B cell (primary cell): ENCODE measurements at regions not wholly inside any gene's neighbourhood (a gene's known extent, or its start where the extent isn't known, plus 50 kb on each side); places are given as distances from the start of the nearest gene placed in this dataset.

Source experiments
- ATAC-seq: fragments of 200-7000 bp; cut with Tn5 transposase; one replicate; pipeline ENCODE4 v1.10.0; 2021; ENCODE audit warnings: low read depth, mild to moderate bottlenecking, moderate number of reproducible peaks, moderate library complexity
- CTCF ChIA-PET: fragments of 350-600 bp; sonication (Branson Sonifier 250); formaldehyde crosslinking; loops from one replicate; lab custom pipeline; 2021; ENCODE audit warnings: antibody characterized with exemption, inconsistent platforms; lab: Charles Lee
- POLR2A ChIA-PET: fragments of 350-600 bp; sonication (Branson Sonifier 250); formaldehyde crosslinking; loops from one replicate; lab custom pipeline; 2021; ENCODE audit warnings: antibody characterized with exemption; lab: Charles Lee
- DNase-seq: peaks from one replicate; pipeline ENCODE4 v3.0.0; 2013
- H2AFZ ChIP-seq: 2 replicates; pipeline ENCODE4 v1.6.1; 2012; ENCODE audit warnings: mild to moderate bottlenecking, low read depth, low read length; ENCODE audit not compliant: insufficient read depth, poor library complexity, severe bottlenecking
- H3K27ac ChIP-seq, 2 donors: 1 replicate in 1 of 2; 2 replicates in 1 of 2; pipeline ENCODE4 v1.5.1; 2012 to 2013; ENCODE audit warnings: low read length in 2 of 2, mild to moderate bottlenecking in 2 of 2, moderate library complexity in 1 of 2
- H3K27me3 ChIP-seq, 4 experiments: fragments of 200-600 bp in 1 of 4; sonication (generic) in 1 of 4; replicated peaks in 1 of 4; 1 replicate in 2 of 4; 2 replicates in 2 of 4; pipeline versions ENCODE4 v1.6.1 to v1.7.0; 2013 to 2016; ENCODE audit warnings: low read length in 3 of 4, mild to moderate bottlenecking in 2 of 4, mixed read lengths in 1 of 4, moderate library complexity in 1 of 4; ENCODE audit not compliant: insufficient read depth in 4 of 4, control insufficient read depth in 3 of 4; ENCODE audit errors: control extremely low read depth in 1 of 4
- H3K36me3 ChIP-seq, 2 experiments: replicated peaks in 1 of 2; 1 replicate in 1 of 2; 2 replicates in 1 of 2; pipeline versions ENCODE4 v1.6.1 to v1.7.1; 2013; ENCODE audit warnings: low read length in 1 of 2; ENCODE audit not compliant: insufficient read depth in 2 of 2, control insufficient read depth in 1 of 2; ENCODE audit errors: control extremely low read depth in 1 of 2, extremely low read depth in 1 of 2
- H3K4me1 ChIP-seq, 2 donors: fragments of 200-600 bp in 1 of 2; sonication (generic) in 1 of 2; 1 replicate in 1 of 2; 2 replicates in 1 of 2; pipeline versions ENCODE4 v1.5.1 to v1.6.1; 2013 to 2017; ENCODE audit warnings: low read length in 2 of 2; ENCODE audit not compliant: control insufficient read depth in 2 of 2, insufficient read depth in 2 of 2
- H3K4me2 ChIP-seq: replicated peaks from 2 replicates; pipeline ENCODE3; 2012; ENCODE audit warnings: mild to moderate bottlenecking, low read depth, low read length; ENCODE audit not compliant: poor library complexity, severe bottlenecking
- H3K4me3 ChIP-seq, 5 experiments: fragments of 200-600 bp in 1 of 5; sonication (generic) in 1 of 5; 1 replicate in 3 of 5; 2 replicates in 2 of 5; pipeline versions ENCODE4 v1.5.1 to v1.7.0; 2011 to 2016; ENCODE audit warnings: low read length in 4 of 5, mild to moderate bottlenecking in 4 of 5, low read depth in 2 of 5, control low read depth in 1 of 5, moderate library complexity in 1 of 5; ENCODE audit not compliant: insufficient read depth in 1 of 5; ENCODE audit errors: control extremely low read depth in 1 of 5, extremely low read depth in 1 of 5
- H3K79me2 ChIP-seq: fragments of 200-600 bp; sonication (generic); one replicate; pipeline ENCODE4 v1.6.0; 2016; ENCODE audit warnings: low read length; ENCODE audit not compliant: control insufficient read depth, insufficient read depth
- H3K9ac ChIP-seq: fragments of 200-600 bp; sonication (generic); 2 replicates; pipeline ENCODE4 v1.6.1; 2017; ENCODE audit warnings: mild to moderate bottlenecking, low read length, moderate library complexity
- H3K9me3 ChIP-seq, 3 donors: one replicate each; pipeline versions ENCODE4 v1.6.1 to v1.7.1; 2013; ENCODE audit warnings: low read length in 2 of 3; ENCODE audit not compliant: control insufficient read depth in 2 of 3, insufficient read depth in 1 of 3; ENCODE audit errors: control extremely low read depth in 1 of 3
- H4K20me1 ChIP-seq: 2 replicates; pipeline ENCODE4 v1.6.0; 2012; ENCODE audit warnings: mild to moderate bottlenecking, low read length; ENCODE audit not compliant: insufficient read depth, control insufficient read depth, poor library complexity, severe bottlenecking
- H3K27ac Mint-ChIP-seq: one replicate; pipeline ENCODE4 v1.8.0; 2021; ENCODE audit warnings: mixed read lengths
- H3K27me3 Mint-ChIP-seq: one replicate; pipeline ENCODE4 v1.8.0; 2021; ENCODE audit warnings: mixed read lengths
- H3K4me1 Mint-ChIP-seq: one replicate; pipeline ENCODE4 v1.8.0; 2021; ENCODE audit warnings: mixed read lengths
- H3K4me3 Mint-ChIP-seq: one replicate; pipeline ENCODE4 v1.8.0; 2021; ENCODE audit warnings: mixed read lengths
- H3K9me3 Mint-ChIP-seq: one replicate; pipeline ENCODE4 v1.8.0; 2022; ENCODE audit warnings: mixed read lengths; ENCODE audit not compliant: insufficient read depth
- EZH2 ChIP-seq: IDR thresholded peaks from 2 replicates; pipeline ENCODE4 v1.6.1; 2012; ENCODE audit warnings: borderline replicate concordance, low read depth, mild to moderate bottlenecking, moderate library complexity, low read length; ENCODE audit not compliant: insufficient read depth, poor library complexity, severe bottlenecking
- WGBS: methylation state at CpG from one replicate; pipeline ENCODE4 v1.1.5; 2013; ENCODE audit warnings: missing lambda C conversion rate; ENCODE audit not compliant: insufficient coverage; 5-methylcytosine and 5-hydroxymethylcytosine counted together
- intact Hi-C: fragments of 100-400 bp; cut with micrococcal nuclease; formaldehyde crosslinking; loops from one replicate; pipeline ENCODE4 v1.10.0; 2022
- TF ChIP-seq, protein P1 (sequence below): fragments of 200-600 bp; IDR thresholded peaks from one replicate; pipeline ENCODE4 v1.8.0; 2022; ENCODE audit warnings: antibody characterized with exemption, mild to moderate bottlenecking

DNA sequence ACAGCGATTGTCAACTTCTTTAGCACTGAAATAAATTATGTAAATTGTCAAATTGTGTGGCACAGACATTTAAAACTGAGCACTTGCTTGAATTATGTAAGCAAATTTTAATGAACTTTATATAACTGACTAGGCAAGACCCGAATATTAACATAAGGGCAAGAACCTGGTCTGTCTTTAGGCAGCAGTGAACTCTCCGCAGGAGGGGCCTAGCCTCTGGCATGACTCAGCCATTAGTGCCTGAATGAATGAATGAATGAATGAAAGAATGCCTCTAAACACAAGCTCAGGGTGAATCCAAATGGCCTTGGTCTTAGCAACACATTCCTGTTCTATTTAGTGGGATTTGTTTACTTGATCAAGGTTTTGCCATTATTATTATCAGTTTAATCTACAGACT, 654.7 kb upstream of the ARGLU1 start:
- ChIA-PET CTCF (no interaction called here), POLR2A (no interaction called here)
- no peak overlapping the region for H3K27ac Mint-ChIP-seq
- Histone ChIP-seq H3K4me2 (no peak overlapping the region), H3K4me3 (no peak overlapping the region), H3K27ac (no peak overlapping the region), H3K9me3 (peaks cover 0 to 3% (median 0%) of the 10 kb centered on the region in 3 donors), H3K27me3 (no peaks in the 10 kb centered on the region), H3K4me1 (no peaks in the 10 kb centered on the region), H3K9ac (no peak overlapping the region), H3K79me2 (no peaks in the 10 kb centered on the region), H3K36me3 (no peaks in the 10 kb centered on the region), H4K20me1 (no peaks in the 10 kb centered on the region), H2AFZ (no peak overlapping the region)
- ATAC-seq (no peak), DNase-seq (no peak)
- no peaks in the 10 kb centered on the region for H3K9me3 Mint-ChIP-seq
- H3K27me3 Mint-ChIP-seq = no peaks in the 10 kb centered on the region
- no peaks in the 10 kb centered on the region for H3K4me1 Mint-ChIP-seq
- intact Hi-C loops = no loop called here
- TF ChIP-seq, protein P1, sequence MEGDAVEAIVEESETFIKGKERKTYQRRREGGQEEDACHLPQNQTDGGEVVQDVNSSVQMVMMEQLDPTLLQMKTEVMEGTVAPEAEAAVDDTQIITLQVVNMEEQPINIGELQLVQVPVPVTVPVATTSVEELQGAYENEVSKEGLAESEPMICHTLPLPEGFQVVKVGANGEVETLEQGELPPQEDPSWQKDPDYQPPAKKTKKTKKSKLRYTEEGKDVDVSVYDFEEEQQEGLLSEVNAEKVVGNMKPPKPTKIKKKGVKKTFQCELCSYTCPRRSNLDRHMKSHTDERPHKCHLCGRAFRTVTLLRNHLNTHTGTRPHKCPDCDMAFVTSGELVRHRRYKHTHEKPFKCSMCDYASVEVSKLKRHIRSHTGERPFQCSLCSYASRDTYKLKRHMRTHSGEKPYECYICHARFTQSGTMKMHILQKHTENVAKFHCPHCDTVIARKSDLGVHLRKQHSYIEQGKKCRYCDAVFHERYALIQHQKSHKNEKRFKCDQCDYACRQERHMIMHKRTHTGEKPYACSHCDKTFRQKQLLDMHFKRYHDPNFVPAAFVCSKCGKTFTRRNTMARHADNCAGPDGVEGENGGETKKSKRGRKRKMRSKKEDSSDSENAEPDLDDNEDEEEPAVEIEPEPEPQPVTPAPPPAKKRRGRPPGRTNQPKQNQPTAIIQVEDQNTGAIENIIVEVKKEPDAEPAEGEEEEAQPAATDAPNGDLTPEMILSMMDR = no peak
- TF ChIP-seq EZH2 = no peak
- H3K4me3 Mint-ChIP-seq = no peak overlapping the region
- 100% methylated on average over 1 of the region's 3 CpGs for WGBS

GRCh38 chr13:107220245-107220644, 652.3 kb upstream of the ARGLU1 start:
- Histone ChIP-seq H3K27ac (no peak overlapping the region), H2AFZ (no peak overlapping the region), H3K4me1 (no peaks in the 10 kb centered on the region), H3K4me2 (no peak overlapping the region), H3K4me3 (no peak overlapping the region), H3K36me3 (no peaks in the 10 kb centered on the region), H3K9ac (no peak overlapping the region), H3K9me3 (peaks cover 0 to 3% (median 0%) of the 10 kb centered on the region in 3 donors), H3K27me3 (no peaks in the 10 kb centered on the region), H3K79me2 (no peaks in the 10 kb centered on the region), H4K20me1 (no peaks in the 10 kb centered on the region)
- ATAC-seq = no peak
- ChIA-PET CTCF (no interaction called here), POLR2A (no interaction called here)
- Mint-ChIP-seq H3K27me3 (no peaks in the 10 kb centered on the region), H3K27ac (no peak overlapping the region), H3K9me3 (no peaks in the 10 kb centered on the region), H3K4me1 (no peaks in the 10 kb centered on the region), H3K4me3 (no peak overlapping the region)
- whole genome bisulfite sequencing = no CpG with 5 or more reads among the region's 2 CpGs
- intact Hi-C loops = no loop called here
- DNase-seq = no peak
- no peak for TF ChIP-seq EZH2
- TF ChIP-seq, protein P1 = no peak
